H54 (cell line): ENCODE measurements at regions not wholly inside any gene's neighbourhood (a gene's known extent, or its start where the extent isn't known, plus 50 kb on each side); places are given as distances from the start of the nearest gene placed in this dataset.

Experiments
- DNase-seq: peaks from one replicate; pipeline ENCODE4 v3.0.0; 2011; ENCODE audit warnings: low spot score, mixed read lengths; ENCODE audit not compliant: insufficient read length
- FAIRE-seq: peaks from 3 replicates; lab custom pipeline; 2011; peaks lifted over from hg19 to GRCh38; lab: Jason Lieb, UNC
- POLR2A ChIP-seq: IDR thresholded peaks from 2 replicates; pipeline ENCODE4 v1.6.1; 2011; ENCODE audit warnings: low read depth, mild to moderate bottlenecking, low read length

GRCh38 chr7:116310141-116310540 is 99.8 kb downstream of the TES start:
- TF ChIP-seq POLR2A, result no peak
- FAIRE-seq, result no peak
- no peak for DNase-seq

DNA sequence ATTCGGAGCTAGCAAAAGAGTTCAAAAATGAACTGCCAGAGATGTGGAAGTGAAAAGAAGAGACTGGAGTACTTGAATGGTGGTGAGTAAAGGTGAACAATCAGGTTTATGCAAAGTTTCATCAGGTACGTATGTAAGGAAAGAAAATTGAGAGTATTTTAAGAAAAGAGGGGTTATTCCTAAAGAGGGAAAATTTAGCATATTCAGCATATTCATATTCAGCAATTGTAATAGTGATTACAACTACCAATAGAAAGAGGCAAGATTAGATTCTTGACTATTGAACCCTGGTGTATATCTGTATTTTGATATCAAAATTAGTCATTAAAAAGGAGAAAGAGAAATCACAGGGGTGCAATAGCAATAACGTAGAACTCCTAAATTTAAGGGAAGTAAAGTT is 100.9 kb downstream of the TES start:
- no peak for TF ChIP-seq POLR2A
- FAIRE-seq (no peak), DNase-seq (no peak)

GRCh38 chr7:116311816-116312471 is 101.6 kb downstream of the TES start:
- FAIRE-seq (no peak), DNase-seq (no peak)
- TF ChIP-seq POLR2A, result no peak

DNA sequence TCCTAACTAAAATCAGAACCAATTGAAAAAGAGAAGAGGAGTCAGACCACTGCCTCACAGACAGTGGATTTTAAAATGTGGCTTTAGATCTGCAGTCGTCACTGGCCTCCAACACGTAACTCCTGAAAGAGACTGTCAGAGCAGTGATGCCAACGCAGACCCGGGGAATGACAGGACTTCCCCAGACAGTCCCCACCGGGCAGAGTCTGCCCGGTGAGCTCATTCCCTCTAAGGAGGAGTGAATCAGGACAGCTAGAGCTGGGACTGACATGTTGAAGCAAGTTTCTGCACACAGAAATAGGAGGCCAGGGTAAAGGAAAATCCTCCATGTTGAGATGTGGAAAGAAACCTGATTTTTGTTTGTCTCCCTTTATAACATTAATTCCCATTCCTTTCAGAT is 105.0 kb downstream of the TES start:
- TF ChIP-seq POLR2A, result no peak
- peak; percentile 82 for FAIRE-seq
- peak; percentile 32 for DNase-seq

- FAIRE-seq, result no peak
- TF ChIP-seq POLR2A, result no peak
- DNase-seq, result no peak
Measured at GRCh38 chr7:116315803-116316202, 105.5 kb downstream of the TES start.

- DNase-seq (peak; percentile 19), FAIRE-seq (peak; percentile 99)
- TF ChIP-seq POLR2A, result no peak
Measured at GRCh38 chr7:116316838-116317628, 106.7 kb downstream of the TES start.

- FAIRE-seq, result no peak
- no peak for DNase-seq
- TF ChIP-seq POLR2A, result no peak
Measured at GRCh38 chr7:116317907-116318306, 107.6 kb downstream of the TES start.

DNA sequence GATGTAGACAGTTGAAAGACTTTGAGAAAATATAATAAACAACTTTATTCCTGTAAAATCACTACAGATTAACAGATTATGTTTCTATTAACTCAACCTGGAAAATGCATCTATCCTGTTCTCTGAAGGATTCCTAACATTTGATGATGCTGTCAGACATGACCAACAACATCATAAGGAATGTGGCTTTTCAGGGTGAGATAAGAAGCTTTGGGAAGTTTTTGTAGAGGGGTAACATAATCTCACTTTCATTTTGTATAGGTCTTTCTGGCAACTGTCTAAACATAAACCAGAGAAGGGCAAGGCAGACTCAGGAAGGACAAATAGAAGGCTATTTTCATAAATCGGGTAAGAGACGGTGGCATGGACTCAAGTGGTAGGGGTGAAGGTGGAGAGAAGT is 112.2 kb downstream of the TES start:
- DNase-seq, result no peak
- FAIRE-seq, result peak; percentile 38
- no peak for TF ChIP-seq POLR2A

- FAIRE-seq (peak; percentile 80), DNase-seq (no peak)
- no peak for TF ChIP-seq POLR2A
Measured at GRCh38 chr7:116324582-116324981, 114.2 kb downstream of the TES start.

DNA sequence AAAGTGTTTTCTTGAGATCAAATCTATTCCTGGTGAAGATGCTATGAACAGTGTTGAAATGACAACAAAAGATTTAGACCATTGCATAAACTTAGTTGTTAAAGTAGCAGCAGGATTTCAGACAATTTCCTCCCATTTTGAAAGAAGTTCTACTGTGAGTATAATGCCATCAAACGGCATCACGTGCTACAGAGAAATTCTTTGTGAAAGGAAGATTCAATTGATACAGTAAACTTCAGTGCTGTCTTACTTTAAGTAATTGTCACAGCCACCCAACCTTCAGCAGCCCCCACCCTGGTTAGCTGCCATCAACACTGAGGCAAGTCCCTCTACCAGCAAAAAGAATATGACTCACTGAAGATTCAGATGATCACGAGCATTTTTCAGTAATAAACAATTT is 115.2 kb downstream of the TES start:
- DNase-seq (no peak), FAIRE-seq (peak; percentile 50)
- TF ChIP-seq POLR2A, result no peak

GRCh38 chr7:116327135-116327534 is 116.8 kb downstream of the TES start:
- DNase-seq (no peak), FAIRE-seq (no peak)
- TF ChIP-seq POLR2A, result no peak

DNA sequence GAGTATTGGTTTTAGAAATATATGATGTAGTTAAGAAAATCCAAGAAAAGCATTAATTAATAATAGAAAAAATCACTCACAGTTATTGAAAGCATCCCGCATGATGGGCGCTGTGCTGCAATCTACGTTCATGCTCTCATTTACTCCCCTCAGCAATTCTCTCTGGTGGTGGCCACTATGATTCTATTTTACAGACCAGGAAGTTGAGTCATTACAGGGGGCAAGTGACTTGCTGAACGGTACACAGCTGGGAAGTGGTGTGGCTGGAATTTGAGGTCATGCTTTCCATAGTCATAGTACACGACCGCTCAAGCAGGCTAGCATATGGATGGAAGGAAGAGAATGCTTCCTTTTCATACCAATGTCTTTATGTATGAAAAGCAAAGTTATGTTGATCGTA is 117.4 kb downstream of the TES start:
- no peak for TF ChIP-seq POLR2A
- FAIRE-seq (peak; percentile 94), DNase-seq (peak; percentile 35)

- DNase-seq (no peak), FAIRE-seq (no peak)
Measured at GRCh38 chr7:116328161-116328560, 117.8 kb downstream of the TES start.

GRCh38 chr7:116329686-116330503 is 119.6 kb downstream of the TES start:
- no peak for DNase-seq
- FAIRE-seq, result peak; percentile 60
- no peak for TF ChIP-seq POLR2A

More at GRCh38 chr7:116328161-116328560, 117.8 kb downstream of the TES start:
- TF ChIP-seq POLR2A, result no peak
